GM18868 (cell line): ENCODE measurements at regions not wholly inside any gene's neighbourhood (a gene's known extent, or its start where the extent isn't known, plus 50 kb on each side); places are given as distances from the start of the nearest gene placed in this dataset.
A peak's percentile ranks its signal among the peaks of the same experiment; 100 is the strongest.
"Not testable (repeated sequence)": the region's sequence is repeated elsewhere in the genome, so short reads cannot be mapped to it uniquely, and the experiment has no call there.

Experiments used
- ATAC-seq: cut with Tn5 transposase; IDR thresholded peaks from one replicate; pipeline ENCODE4 v1.9.1; 2021; ENCODE audit warnings: mild to moderate bottlenecking, moderate library complexity; ENCODE audit not compliant: unreplicated experiment

- ATAC-seq = no peak
Measured at GRCh38 chr3:98644168-98644567, 50.8 kb upstream of the CPOX start.

GRCh38 chr3:98645039-98645438, 51.6 kb upstream of the CPOX start:
- ATAC-seq = peak; percentile 77

DNA sequence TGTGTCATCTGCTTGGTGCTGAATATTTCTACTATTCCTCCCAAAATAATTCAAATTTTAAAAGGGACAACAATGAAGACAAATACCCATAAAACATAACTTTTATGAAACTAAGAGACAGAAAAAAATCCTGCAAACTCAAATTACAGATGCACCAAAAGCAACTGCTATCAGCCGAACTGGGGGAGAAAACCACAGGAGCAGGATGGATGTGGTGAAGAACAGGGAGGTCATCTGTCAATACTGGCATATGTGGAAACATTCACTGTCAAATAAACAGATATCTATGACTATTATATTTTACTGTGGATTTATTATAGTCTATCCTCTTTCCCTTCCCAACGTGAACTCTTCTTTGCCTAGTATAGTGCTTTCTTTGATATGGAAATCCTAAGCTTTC, 53.3 kb upstream of the CPOX start:
- no peak for ATAC-seq

DNA sequence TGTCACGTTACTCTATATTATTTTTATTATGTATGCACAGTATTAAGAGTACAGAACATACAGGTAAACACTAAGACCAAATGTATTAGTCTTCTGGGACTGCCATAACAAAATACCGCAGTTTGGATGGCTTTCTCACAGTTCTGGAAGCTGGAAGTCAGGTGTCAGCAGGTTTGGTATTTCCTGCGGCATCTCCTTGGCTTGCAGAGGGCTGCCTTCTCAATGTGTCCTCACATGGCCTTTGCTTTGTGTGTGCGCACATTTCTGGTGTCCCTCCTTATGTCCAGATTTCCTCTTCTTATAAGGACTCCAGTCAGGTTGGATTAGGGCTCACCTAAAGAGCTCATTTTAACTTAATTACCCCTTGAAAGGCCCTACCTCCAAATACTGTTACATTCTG, 53.8 kb upstream of the CPOX start:
- ATAC-seq = no peak

- no peak for ATAC-seq
Measured at GRCh38 chr3:98650971-98651779, 57.8 kb upstream of the CPOX start.

DNA sequence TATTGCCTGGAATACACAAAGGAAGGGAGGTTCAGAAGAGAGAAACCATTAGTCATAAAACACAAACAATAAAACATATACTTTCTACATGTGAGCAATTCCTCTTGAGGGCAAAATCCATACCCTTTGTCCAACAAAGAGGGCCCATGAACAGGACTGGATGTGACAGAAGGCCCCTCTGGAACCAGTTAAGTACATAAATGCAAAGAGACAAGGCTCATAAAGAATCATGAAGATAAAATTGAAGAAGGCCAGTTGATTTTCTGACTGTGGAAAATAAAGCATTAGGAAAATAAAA, 58.3 kb upstream of the CPOX start:
- ATAC-seq = no peak

DNA sequence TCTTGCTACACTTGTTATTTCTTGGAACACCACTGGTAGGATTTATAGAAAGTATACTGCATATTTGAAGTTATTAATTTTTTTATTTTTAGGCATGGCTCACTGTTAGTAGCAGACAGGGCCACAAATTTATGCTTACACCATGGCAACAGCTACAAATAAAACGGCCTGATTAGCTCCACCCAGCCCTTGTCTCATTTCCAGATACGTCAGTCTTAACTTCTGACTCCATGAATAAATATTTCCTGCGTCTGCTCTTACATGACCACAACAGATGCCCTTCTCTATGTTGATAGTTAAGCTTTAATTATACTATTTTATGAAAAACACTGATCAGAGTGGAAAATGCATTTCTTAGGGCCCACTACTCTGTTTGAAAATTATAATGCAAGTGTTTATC, 62.3 kb upstream of the CPOX start:
- ATAC-seq = no peak

GRCh38 chr3:98657457-98657856, 64.0 kb upstream of the CPOX start:
- ATAC-seq = peak; percentile 96

GRCh38 chr3:98662699-98663098, 69.3 kb upstream of the CPOX start:
- no peak for ATAC-seq

DNA sequence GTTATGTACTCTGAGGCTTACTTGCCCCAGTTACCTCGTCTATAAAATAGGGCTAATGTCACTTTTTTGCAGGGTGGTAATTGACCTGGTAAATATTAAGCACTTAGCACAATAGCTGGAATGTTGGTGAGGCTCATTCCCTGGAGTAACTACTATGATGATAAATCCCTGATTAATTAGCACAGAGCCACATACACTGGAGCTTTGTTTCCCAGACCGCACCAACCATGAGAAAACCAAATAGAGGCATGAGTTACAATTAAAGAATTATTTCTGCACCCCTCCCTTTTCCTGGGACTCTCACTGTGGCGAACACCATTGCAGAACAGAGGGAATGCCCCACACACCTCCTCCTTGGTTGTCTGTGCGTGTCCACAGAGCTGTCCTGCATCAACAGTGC, 76.6 kb upstream of the CPOX start:
- no peak for ATAC-seq

GRCh38 chr3:98679986-98680385, 83.2 kb upstream of the ST3GAL6 start:
- no peak for ATAC-seq

- ATAC-seq = no peak
Measured at GRCh38 chr3:98680723-98681122, 82.4 kb upstream of the ST3GAL6 start.

DNA sequence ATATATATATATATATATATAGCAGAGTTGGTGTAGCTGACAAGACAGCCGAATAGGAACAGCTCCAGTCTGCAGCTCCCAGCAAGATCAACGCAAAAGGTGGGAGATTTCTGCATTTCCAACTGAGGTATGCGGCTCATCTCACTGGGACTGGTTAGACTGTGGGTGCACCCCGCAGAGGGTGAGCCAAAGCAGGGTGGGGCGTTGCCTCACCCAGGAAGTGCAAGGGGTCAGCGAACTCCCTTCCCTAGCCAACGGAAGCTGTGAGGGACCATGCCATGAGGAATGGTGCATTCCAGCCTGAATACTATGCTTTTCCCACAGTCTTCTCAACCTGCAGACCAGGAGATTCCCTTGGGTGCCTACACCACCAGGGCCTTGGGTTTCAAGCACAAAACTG, 81.7 kb upstream of the ST3GAL6 start:
- no peak for ATAC-seq

DNA sequence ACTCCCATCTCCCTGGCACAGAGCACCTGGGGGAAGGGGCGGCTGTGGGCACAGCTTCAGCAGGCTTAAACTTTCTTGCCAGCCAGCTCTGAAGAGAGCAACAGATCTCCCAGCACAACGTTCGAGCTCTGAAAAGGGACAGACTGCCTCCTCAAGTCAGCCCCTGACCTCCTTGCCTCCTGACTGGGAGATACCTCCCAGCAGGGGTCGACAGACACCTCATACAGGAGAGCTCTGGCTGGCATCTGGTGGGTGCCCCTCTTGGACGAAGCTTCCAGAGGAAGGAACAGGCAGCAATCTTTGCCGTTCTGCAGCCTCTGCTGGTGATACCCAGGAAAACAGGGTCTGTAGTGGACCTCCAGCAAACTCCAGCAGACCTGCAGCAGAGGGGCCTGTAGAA, 80.7 kb upstream of the ST3GAL6 start:
- not testable (repeated sequence) for ATAC-seq

- ATAC-seq = no peak
Measured at GRCh38 chr3:98688363-98688762, 74.8 kb upstream of the ST3GAL6 start.

DNA sequence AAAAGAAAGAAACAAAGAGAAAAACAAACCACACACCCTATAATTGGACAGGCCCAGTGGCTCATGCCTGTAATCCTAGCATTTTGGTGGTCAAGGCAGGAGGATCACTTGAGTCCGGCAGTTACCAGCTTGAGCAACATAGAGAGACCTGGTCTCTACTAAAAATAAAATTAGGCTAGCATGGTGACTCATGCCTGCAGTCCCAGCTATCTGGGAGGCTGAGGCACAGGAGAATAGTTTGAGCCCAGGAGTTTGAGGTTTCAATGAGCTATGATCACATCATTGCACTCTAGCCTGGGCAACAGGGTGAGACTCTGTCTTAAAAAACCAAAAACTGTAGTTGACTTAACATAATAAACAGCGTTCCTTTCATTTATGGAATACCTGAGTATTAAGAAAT, 72.3 kb upstream of the ST3GAL6 start:
- no peak for ATAC-seq

- ATAC-seq = no peak
Measured at GRCh38 chr3:98691897-98692296, 71.2 kb upstream of the ST3GAL6 start.

- peak; percentile 73 for ATAC-seq
Measured at GRCh38 chr3:98692787-98693473, 70.2 kb upstream of the ST3GAL6 start.

DNA sequence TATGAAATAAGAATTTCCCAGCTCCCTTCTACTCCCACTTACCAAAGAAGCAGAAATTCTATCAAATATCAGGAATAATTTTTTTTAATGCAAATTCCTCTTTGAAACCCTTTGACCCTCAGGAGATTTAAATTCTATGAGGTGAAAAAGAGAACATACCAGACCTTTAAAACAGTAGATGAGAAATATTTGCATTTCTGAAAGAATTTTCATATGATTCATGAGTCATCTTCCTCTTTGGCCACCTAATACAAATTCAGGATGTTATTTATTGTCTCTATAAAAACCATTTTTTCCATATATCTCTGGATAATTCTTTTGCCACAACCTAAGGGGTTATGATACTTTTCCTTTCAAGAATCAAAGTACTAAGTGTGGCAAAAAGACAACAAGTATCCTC, 67.3 kb upstream of the ST3GAL6 start:
- ATAC-seq = no peak

- not testable (repeated sequence) for ATAC-seq
Measured at GRCh38 chr3:98696296-98696695, 66.8 kb upstream of the ST3GAL6 start.

GRCh38 chr3:98697225-98697624, 65.9 kb upstream of the ST3GAL6 start:
- ATAC-seq = no peak

GRCh38 chr3:98699132-98699531, 64.0 kb upstream of the ST3GAL6 start:
- no peak for ATAC-seq
